Lung microvascular endothelial cell (primary cell): ENCODE measurements at regions not wholly inside any gene's neighbourhood (a gene's known extent, or its start where the extent isn't known, plus 50 kb on each side); places are given as distances from the start of the nearest gene placed in this dataset.

Experiments
- DNase-seq, 2 donors: peaks; one replicate each; pipeline versions ENCODE4 v3.0.0 to v3.0.0-alpha.2; 2010; ENCODE audit warnings: low read depth in 2 of 2

GRCh38 chr1:34606504-34606903 is 148.3 kb upstream of the GJB5 start:
- DNase-seq: no peak

GRCh38 chr1:34610063-34610462 is 144.8 kb upstream of the GJB5 start:
- no peak for DNase-seq

- DNase-seq: no peak
These were observed 143.3 kb upstream of the GJB5 start for GRCh38 chr1:34611571-34611970.

GRCh38 chr1:34612091-34612827 is 142.6 kb upstream of the GJB5 start:
- no peak for DNase-seq

- DNase-seq: no peak
These were observed 137.3 kb upstream of the GJB5 start for GRCh38 chr1:34617321-34618118.

DNA sequence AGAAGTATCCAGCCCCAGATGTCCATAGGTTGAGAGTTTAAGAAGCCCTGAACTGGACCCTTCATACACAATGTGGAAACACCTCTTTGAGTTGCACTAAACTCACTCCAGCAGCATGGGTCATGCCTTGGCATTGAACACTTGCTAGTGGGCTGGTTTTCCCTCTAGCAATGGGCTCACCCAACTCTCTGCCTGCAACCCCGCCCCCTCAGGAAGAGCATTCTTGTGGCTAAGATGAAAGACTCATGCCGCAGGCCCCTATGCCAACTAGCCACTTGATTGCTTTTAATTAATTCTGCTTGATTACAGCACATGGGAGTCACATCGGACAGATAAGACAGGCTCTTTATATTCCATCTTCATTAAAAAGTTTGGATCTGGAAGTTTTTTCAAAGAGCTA is 136.5 kb upstream of the GJB5 start:
- DNase-seq: no peak

DNA sequence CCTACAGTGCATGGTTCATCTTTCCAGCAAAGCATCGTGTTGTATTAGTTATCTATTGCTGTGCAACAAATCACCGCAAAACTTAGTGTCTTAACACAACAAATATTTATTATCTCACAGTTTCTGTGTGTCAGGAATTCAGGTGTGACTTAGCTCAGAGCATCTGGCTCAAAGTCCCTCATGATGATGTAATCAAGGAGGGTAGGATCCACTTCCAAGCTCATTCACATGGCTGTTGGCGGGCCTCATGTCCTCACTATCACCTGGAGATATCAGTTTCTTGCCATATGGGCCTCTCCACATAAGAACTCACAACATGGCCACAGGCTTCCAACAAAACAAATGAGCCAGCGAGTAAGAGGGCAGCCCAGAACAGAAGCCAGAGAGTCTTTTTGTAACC is 135.6 kb upstream of the GJB5 start:
- DNase-seq: no peak

- no peak for DNase-seq
These were observed 132.9 kb upstream of the GJB5 start for GRCh38 chr1:34621916-34622315.

DNA sequence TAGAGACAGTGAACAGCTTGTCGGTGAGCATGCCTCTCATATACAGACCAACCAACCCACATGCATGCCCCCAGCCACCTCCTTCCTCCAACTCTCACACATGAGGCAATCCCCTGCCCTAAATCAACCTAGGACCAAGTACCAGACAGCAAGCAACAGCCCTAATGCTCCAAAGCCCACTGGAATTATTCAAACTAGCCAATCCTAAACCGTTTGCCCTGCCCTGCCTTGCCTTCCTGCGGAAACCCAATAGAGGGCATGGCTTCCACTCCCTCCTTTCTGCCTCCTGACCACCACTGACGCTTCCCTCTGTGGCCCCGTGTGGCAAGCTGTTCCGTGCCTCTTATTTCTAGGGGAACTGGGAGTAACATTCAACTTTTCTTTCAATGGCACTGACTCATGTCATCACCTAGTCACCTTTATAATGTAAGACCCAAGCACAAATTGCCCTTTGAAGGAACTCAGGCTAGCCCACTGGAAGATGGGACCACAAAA is 129.3 kb upstream of the GJB5 start:
- no peak for DNase-seq

GRCh38 chr1:34627465-34628240 is 127.2 kb upstream of the GJB5 start:
- DNase-seq: no peak

DNA sequence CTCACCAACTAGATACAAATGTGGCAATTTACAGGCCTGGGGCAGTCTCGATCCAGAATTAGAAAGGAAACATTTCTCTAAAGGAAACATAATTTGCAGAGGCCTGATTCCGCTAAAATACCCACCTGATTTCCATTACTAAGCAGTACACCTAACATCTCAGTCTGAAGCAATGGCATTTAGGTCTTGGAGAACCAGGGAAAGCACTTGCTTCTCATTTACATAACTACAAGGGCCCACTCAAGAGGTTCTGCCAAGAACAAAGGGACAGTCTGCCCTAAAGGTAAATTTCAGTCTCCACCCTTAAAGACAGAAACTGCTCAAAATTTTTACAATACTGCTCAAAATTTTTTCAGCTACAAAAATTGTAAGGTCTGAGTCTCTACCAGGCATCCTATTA is 123.7 kb upstream of the GJB5 start:
- DNase-seq: no peak

DNA sequence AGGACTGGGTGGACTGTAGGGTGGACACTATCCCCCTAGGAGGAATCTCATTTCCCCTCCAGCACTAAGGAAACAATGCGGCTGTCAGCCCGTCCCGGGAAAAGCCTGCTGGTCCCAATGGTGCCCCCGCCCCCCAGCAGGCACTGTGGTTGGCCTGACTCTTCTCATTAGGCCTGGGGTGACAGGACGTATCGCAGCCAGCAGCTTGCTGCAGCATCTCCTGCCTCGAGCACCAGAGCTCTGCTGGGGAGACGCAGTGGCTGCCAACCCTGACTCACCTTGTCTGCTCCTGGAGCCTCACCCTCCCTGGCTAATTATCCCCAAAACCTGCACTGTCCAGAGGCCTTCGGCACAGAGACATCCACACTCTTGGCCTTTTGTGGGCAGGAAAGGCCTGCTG is 115.1 kb upstream of the GJB5 start:
- DNase-seq: no peak

DNA sequence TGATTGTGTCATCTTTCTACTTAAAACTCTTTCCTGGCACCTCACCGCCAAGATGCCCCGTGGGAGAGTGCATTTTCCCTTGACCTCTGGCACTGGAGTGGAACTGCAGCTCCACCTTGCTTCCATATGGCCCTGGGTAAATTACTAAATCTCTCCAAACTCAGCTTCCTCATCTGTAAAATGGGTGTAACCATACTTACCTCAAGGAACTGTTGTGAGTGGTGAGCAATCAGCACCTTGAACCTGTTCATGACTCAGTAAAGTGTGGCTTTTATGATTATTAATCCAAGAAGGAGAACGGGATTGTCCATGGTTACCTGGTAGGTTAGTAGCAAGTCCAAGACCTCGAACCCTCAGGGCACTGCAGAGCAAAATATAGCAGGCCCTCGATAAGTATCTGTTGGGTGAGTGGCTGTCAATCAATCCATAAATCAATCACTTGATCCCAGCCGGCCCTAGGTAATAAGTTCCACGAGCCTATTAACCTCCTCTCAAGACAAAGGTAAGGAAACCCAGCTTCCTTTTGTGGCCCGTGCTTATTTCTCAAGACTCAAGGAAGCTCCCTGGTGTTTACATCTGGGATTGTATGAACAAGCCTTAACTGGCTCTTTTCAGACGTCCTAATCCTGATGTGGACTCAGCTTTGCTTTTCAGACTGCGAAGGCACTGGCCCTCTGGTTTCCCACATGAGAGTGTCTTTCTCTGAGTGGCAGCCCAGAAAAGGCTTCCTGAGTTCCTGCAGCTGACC is 114.0 kb upstream of the GJB5 start:
- no peak for DNase-seq

- DNase-seq: no peak
These were observed 112.2 kb upstream of the GJB5 start for GRCh38 chr1:34642679-34643078.

DNA sequence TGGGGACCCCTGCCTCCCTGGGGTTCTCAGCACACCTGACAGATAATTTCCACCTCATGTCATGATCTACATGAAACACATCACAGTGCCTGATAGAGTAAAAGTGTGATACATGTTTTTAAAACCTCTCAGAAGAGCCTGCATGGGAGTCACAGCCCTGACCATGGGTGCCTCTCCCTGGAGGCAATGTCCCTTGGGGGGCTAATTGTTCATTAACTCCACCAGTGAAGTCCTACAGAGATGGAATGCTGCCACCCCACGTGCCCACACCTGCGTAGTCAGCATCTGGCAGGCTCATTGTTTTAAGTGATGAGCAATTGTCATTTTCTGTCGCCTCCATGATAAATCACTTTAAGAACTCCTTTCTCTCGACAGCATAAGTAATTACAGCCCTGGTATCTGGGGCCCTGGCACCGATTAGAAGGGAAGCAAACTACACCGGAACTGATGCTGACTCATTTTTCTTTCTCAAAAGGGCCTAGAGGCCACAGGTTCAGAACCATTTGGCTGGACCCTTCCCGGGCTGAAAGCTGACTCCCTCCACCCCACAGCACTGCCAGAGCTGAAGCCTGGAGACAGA is 109.6 kb upstream of the GJB5 start:
- no peak for DNase-seq

GRCh38 chr1:34645919-34646318 is 108.9 kb upstream of the GJB5 start:
- no peak for DNase-seq

DNA sequence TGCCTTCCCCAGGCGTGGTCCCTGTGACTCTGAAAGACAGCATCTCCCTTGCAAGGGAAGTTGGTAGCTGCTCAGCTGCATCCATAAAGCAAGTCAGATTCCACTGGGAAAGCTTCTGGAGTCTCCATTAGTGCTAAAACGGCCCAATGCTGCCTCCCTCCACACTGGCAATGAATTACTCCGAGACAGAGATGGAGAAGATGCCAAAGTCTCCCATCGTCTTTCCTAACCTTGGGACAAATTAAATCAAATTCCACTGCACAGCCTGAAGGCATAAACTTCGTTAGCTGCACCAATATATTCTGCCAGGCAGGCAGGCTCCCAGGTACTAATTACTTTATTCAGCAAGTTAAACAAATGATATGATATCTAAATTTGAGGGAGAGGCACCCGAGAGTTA is 106.3 kb upstream of the GJB5 start:
- no peak for DNase-seq

GRCh38 chr1:34650090-34650489 is 104.8 kb upstream of the GJB5 start:
- DNase-seq: no peak

DNA sequence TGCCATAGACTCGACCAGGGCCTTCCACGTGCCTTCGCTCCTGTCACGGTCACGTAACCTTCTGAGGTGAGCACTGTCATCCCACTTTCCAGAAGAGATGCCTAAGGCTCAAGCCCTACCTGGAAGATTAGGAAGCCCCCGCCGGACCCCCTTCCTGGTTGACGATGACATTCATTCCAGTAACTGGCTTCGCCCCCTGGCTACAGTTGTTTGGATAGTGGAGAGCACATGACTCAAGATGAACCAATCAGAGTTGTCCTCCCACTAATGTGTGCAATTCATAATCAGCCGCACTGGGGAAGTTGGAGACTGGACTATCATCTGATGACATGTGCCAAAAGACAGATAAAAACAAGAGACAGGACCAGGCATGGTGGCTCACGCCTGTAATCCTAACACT is 104.0 kb upstream of the GJB5 start:
- no peak for DNase-seq

- DNase-seq: no peak
These were observed 101.7 kb upstream of the GJB5 start for GRCh38 chr1:34653110-34653509.

DNA sequence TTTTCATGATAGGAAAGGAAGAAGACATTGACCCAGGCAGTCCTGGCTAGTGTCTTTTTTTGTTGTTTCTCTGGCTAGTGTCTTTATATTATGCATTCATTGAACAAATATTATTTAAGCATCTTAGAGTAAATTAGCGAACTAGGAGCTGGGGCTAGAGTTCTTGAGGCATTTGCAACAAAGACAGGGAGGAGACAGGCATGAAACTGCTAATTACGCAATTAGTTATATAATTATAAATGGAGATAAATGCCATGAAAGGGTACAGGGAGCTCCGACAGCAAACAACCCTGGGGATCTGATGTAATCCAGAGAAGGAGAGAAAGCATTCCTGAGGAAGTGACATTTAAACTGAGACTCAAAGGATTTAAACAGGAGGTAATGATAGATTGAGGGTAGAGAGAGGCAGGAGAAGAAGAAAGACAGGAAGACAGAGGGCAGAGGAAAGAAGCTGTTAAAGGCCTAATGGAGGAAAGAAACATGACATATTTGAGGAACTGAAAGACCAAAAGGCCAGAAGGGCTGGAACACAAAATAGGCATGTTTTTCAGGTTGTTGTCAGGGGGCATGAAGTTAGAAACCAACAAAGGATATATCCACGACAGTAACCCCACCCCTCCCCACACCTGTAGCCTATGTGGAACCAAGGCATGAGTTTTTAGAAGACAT is 99.5 kb upstream of the GJB5 start:
- no peak for DNase-seq
